OCI-LY3 (cell line): ENCODE measurements at regions not wholly inside any gene's neighbourhood (a gene's known extent, or its start where the extent isn't known, plus 50 kb on each side); places are given as distances from the start of the nearest gene placed in this dataset.
"Not testable (repeated sequence)": the region's sequence is repeated elsewhere in the genome, so short reads cannot be mapped to it uniquely, and the experiment has no call there.

Experiments used
- EZH2phosphoT487 ChIP-seq: fragments of 200-600 bp; shearing (Covaris generic); IDR thresholded peaks from 2 replicates; pipeline ENCODE4 v1.6.1; 2018; ENCODE audit warnings: antibody characterized with exemption, mixed run types, low read depth
- TF ChIP-seq, protein P1 (sequence below): fragments of 200-600, 300-600 bp; sonication (generic); IDR thresholded peaks from 2 replicates; pipeline ENCODE4 v1.5.1; 2014; ENCODE audit warnings: antibody characterized with exemption, low read length, low read depth

GRCh38 chr22:38374433-38374831 lies 57.2 kb upstream of the CSNK1E start:
- TF ChIP-seq, protein P1, sequence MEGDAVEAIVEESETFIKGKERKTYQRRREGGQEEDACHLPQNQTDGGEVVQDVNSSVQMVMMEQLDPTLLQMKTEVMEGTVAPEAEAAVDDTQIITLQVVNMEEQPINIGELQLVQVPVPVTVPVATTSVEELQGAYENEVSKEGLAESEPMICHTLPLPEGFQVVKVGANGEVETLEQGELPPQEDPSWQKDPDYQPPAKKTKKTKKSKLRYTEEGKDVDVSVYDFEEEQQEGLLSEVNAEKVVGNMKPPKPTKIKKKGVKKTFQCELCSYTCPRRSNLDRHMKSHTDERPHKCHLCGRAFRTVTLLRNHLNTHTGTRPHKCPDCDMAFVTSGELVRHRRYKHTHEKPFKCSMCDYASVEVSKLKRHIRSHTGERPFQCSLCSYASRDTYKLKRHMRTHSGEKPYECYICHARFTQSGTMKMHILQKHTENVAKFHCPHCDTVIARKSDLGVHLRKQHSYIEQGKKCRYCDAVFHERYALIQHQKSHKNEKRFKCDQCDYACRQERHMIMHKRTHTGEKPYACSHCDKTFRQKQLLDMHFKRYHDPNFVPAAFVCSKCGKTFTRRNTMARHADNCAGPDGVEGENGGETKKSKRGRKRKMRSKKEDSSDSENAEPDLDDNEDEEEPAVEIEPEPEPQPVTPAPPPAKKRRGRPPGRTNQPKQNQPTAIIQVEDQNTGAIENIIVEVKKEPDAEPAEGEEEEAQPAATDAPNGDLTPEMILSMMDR = not testable (repeated sequence)
- TF ChIP-seq EZH2phosphoT487 = not testable (repeated sequence)
